ENCODE measurements at regions not wholly inside any gene's neighbourhood (a gene's known extent, or its start where the extent isn't known, plus 50 kb on each side); places are given as distances from the start of the nearest gene placed in this dataset.

- Histone ChIP-seq H3K9ac (ENCODE audit: low read length) (no peak overlapping the region), H3K79me2 (ENCODE audit: control insufficient read depth, insufficient read depth, low read length) (no peaks in the 10 kb centered on the region), H2AFZ (ENCODE audit: insufficient read depth, low read depth, low read length, poor library complexity, severe bottlenecking) (no peak overlapping the region), H3K4me1 (ENCODE audit: control insufficient read depth in 2 of 2, insufficient read depth in 2 of 2, low read length in 2 of 2) (no peaks in the 10 kb centered on the region), H3K27ac (ENCODE audit: low read length in 2 of 2) (no peak overlapping the region), H4K20me1 (ENCODE audit: control insufficient read depth, insufficient read depth, low read length, poor library complexity, severe bottlenecking) (no peaks in the 10 kb centered on the region), H3K4me2 (replicated peaks; ENCODE audit: low read depth, low read length, poor library complexity, severe bottlenecking) (no peak overlapping the region), H3K36me3 (replicated peaks in 1 of 2; ENCODE audit: control extremely low read depth in 1 of 2, control insufficient read depth in 1 of 2, extremely low read depth in 1 of 2, insufficient read depth in 2 of 2, low read length in 1 of 2) (no peaks in the 10 kb centered on the region), H3K4me3 (ENCODE audit: control extremely low read depth in 1 of 5, extremely low read depth in 1 of 5, insufficient read depth in 1 of 5, low read depth in 2 of 5, low read length in 4 of 5) (no peak overlapping the region), H3K27me3 (replicated peaks in 1 of 4; ENCODE audit: control extremely low read depth in 1 of 4, control insufficient read depth in 3 of 4, insufficient read depth in 4 of 4, low read length in 3 of 4) (peaks cover 0 to 5% (median 0%) of the 10 kb centered on the region in 4 experiments), H3K9me3 (ENCODE audit: control extremely low read depth in 1 of 3, control insufficient read depth in 2 of 3, insufficient read depth in 1 of 3, low read length in 2 of 3) (no peaks in the 10 kb centered on the region)
- intact Hi-C loops (cut with micrococcal nuclease) = no loop called here
- no peaks in the 10 kb centered on the region for H3K9me3 Mint-ChIP-seq (ENCODE audit: insufficient read depth)
- H3K27ac Mint-ChIP-seq = no peak overlapping the region
- peaks cover 13% of the 10 kb centered on the region for H3K27me3 Mint-ChIP-seq
- ChIA-PET POLR2A (no interaction called here), CTCF (no interaction called here)
- H3K4me1 Mint-ChIP-seq = no peaks in the 10 kb centered on the region
- 79% methylated on average over 5 of the region's 9 CpGs for WGBS (ENCODE audit: insufficient coverage)
- DNase-seq (no peak), ATAC-seq (ENCODE audit: low read depth) (no peak)
- no peak for TF ChIP-seq CTCF (IDR thresholded peaks at IDR 0.05)
- TF ChIP-seq EZH2 (IDR thresholded peaks at IDR 0.05; ENCODE audit: borderline replicate concordance, insufficient read depth, low read depth, low read length, poor library complexity, severe bottlenecking) = no peak
- no peak overlapping the region for H3K4me3 Mint-ChIP-seq
Observed at GRCh38 chr10:70998086-70998485, 109.7 kb upstream of the PCBD1 start.

- no peak overlapping the region for H3K4me2 ChIP-seq (replicated peaks; ENCODE audit: low read depth, low read length, poor library complexity, severe bottlenecking)
- POLR2A ChIA-PET = no interaction called here
- H3K36me3 ChIP-seq (replicated peaks in 1 of 2; ENCODE audit: control extremely low read depth in 1 of 2, control insufficient read depth in 1 of 2, extremely low read depth in 1 of 2, insufficient read depth in 2 of 2, low read length in 1 of 2) = no peaks in the 10 kb centered on the region
- DNase-seq (no peak), ATAC-seq (ENCODE audit: low read depth) (no peak)
- no peaks in the 10 kb centered on the region for H3K4me1 ChIP-seq (ENCODE audit: control insufficient read depth in 2 of 2, insufficient read depth in 2 of 2, low read length in 2 of 2)
- peaks cover 0 to 5% (median 0%) of the 10 kb centered on the region in 4 experiments for H3K27me3 ChIP-seq (replicated peaks in 1 of 4; ENCODE audit: control extremely low read depth in 1 of 4, control insufficient read depth in 3 of 4, insufficient read depth in 4 of 4, low read length in 3 of 4)
- no peak overlapping the region for H3K4me3 ChIP-seq (ENCODE audit: control extremely low read depth in 1 of 5, extremely low read depth in 1 of 5, insufficient read depth in 1 of 5, low read depth in 2 of 5, low read length in 4 of 5)
- no peak overlapping the region for H3K9ac ChIP-seq (ENCODE audit: low read length)
- H4K20me1 ChIP-seq (ENCODE audit: control insufficient read depth, insufficient read depth, low read length, poor library complexity, severe bottlenecking) = no peaks in the 10 kb centered on the region
- H3K4me3 Mint-ChIP-seq = no peak overlapping the region
- H3K9me3 Mint-ChIP-seq (ENCODE audit: insufficient read depth) = no peaks in the 10 kb centered on the region
- H3K79me2 ChIP-seq (ENCODE audit: control insufficient read depth, insufficient read depth, low read length) = no peaks in the 10 kb centered on the region
- H3K27me3 Mint-ChIP-seq = peaks cover 8% of the 10 kb centered on the region
- peaks cover 0 to 6% (median 0%) of the 10 kb centered on the region in 3 donors for H3K9me3 ChIP-seq (ENCODE audit: control extremely low read depth in 1 of 3, control insufficient read depth in 2 of 3, insufficient read depth in 1 of 3, low read length in 2 of 3)
- CTCF ChIA-PET = no interaction called here
- no peak overlapping the region for H3K27ac ChIP-seq (ENCODE audit: low read length in 2 of 2)
- H3K27ac Mint-ChIP-seq = no peak overlapping the region
- WGBS (ENCODE audit: insufficient coverage) = no CpG with 5 or more reads among the region's 2 CpGs
- no peaks in the 10 kb centered on the region for H3K4me1 Mint-ChIP-seq
- TF ChIP-seq EZH2 (IDR thresholded peaks at IDR 0.05; ENCODE audit: borderline replicate concordance, insufficient read depth, low read depth, low read length, poor library complexity, severe bottlenecking) (no peak), CTCF (IDR thresholded peaks at IDR 0.05) (no peak)
- intact Hi-C loops (cut with micrococcal nuclease) = no loop called here
- no peak overlapping the region for H2AFZ ChIP-seq (ENCODE audit: insufficient read depth, low read depth, low read length, poor library complexity, severe bottlenecking)
Observed at GRCh38 chr10:71001470-71001869, 113.1 kb upstream of the PCBD1 start.
